NCI-H1417 (cell line): ENCODE measurements at regions not wholly inside any gene's neighbourhood (a gene's known extent, or its start where the extent isn't known, plus 50 kb on each side); places are given as distances from the start of the nearest gene placed in this dataset.

Experiments
- DNase-seq, 3 experiments: peaks; one replicate each; lab custom pipeline; 2025; lab: John Stamatoyannopoulos, UW

DNA sequence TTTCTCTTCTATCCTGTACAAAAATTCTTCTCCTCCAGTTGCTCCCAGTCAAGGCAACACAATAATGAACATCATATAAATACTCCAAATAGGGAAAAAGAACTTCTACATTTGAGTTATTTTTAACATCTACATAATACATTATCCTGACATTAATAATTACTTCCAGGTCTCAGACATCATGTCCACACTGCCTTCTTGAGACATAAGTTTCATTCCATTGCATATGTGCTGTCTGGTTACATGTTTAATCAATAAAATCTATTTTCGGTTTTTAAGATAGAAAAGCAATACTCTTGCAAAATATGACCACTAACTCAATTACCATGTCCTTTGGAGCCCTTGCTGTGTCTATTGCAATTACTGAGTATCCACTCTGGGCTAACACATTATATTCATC lies 881.9 kb downstream of the GALC start:
- no peak for DNase-seq

DNA sequence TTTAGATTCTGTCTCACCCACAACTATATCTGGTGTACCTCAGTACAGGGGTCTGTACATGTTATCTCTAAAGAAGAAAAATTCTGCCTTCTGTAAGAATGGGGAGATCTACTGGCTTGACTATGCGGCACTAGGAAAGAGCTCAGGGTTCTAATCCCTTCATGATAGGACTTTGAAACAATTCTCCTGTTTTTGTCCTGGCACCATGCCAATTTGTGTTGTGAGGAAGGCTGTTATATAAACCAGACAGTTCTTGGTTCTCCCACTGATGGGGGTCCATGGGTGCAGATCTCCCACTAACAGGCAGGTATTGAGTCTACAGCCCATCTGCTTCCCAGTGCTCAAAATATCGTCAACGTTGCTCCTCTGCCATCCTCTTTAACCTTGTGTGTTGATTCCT lies 883.7 kb downstream of the GALC start:
- no peak for DNase-seq

DNA sequence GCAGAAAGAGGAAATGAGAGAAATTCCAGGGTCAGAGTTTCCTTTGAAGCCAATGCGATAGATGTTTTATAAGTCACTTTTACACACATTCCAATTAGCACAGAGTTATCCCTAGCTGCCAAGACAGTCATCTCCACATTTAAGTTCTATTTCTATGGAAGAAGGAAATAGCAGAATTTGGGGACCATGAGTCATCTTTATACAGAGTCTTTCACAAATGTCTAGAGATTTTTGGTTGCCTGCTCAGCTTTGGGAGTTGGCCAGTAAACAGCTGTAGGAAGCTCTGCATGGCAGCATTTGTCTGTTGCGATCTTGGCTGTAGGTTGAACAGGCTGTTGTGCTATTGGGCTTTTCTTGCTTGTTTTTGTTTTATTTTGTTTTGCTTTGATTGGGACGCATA lies 884.3 kb downstream of the GALC start:
- DNase-seq: no peak

DNA sequence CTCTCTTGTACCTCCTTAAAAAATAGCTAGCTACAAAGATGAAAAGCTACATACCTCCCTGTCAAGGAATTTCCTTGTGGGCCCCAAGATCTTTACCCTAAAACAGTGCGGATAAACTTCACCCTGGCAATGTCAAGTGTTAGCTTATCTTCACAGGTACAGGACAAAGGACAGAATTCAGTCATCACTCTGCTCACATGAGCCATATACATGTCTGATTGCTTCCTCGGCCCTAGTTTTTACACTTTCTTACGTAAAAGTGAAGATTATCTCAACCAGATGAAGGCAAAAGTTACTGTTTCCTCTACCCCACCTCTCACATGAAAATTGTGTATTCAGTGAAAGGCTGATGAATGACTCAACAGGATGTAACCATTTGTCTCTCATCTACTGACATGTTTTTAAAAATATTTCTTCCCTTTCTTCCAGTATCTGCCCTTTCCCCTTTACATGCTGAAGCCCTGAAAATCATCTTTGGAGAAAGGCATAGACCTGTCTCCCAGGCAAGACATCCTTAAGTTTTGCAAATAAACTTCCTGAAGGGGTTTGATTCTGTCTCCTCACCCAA lies 890.1 kb downstream of the GALC start:
- no peak for DNase-seq

DNA sequence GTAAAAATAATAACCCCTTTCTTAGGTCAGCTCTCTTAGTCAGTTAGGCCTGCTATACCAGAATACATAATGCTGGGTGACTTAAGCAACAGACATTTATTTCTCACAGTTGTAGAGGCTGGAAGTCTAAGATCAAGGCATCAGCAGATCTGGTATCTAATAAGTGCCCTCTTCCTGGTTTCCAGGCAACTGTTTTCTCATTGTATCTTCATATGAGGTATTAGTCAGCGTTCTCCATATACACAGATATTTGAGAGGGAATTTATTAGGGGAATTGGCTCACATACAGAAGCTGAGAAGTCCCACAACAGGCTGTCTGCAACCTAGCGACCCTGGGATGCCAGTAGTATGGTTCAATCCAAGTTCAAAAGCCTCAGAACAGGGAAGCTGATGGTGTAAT lies 896.0 kb downstream of the GALC start:
- peak in 1 of 3 experiments; percentile 14 for DNase-seq

DNA sequence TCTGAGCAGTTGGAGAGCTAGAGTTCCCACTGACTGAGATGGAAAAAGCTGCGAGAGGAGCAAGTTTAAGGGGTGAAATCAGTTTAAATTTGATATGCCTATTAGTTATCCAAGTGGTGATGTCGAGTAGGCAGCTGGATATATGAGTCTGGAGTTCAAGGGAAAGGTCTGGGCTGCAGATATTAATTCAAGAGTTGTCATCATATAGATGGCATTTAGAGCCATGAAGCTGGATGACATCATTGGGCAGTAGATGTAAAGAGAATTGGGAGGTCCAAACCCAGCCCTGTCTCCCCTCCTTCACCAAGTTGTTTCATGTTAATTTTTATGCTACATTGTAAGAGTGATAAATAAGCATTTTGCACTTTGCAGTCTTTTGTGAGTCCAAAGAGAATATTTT lies 898.1 kb downstream of the GALC start:
- DNase-seq: no peak

DNA sequence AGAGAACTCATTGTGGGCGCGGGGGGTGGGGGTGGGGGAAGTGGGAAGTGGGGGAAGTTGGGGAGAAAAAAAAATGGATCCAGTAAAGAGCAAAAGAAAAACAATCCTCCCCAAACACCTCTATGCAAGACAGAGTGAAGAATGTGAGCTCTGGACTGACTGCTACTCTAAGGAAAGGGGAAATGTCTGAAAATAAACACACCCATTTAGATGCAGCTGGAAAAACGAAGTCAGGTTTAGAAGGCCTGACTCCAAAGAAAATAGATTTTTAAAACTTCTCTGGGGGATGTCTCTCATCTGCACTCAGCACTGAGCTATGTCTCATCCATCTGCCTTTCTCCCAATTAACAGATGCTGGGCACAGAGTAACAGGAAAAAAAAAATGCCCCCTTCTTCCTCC lies 904.4 kb downstream of the GALC start:
- no peak for DNase-seq

DNA sequence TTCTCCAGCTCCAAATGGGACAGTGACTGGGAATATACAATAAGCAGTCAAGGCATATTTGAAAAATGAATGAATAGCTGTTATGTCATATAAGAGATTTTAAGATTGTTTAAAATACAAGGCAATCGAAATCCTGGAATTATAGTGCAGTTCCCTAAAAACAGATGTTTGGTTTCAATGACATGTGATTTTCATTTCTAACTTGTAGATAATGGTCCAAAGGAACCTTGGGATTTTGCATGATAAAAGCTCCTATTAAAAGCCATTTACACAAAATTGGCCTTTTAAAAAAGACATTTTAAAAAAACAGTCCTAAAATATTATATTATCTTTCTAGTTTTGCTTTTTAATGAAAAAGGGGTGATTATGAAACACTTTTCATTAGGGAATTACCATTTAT lies 905.1 kb downstream of the GALC start:
- no peak for DNase-seq

DNA sequence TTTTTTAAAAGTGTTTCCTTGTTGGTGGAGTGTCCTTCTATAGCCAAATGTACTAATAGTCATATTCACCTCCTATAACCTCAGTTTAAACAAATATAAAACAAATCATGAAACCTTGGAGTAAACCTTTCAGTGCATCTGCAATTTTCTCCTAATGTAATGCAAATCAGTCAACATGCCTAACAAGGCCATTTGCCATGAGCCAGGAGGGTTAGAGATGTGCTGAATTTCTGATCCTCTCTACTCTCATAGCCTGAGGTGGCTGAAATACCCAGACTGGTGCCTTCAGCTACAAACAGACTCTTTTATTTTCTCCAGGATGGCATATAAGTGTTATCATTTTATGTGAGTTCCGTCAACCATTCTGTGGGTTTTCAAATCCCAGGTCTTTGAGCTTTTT lies 908.1 kb downstream of the GALC start:
- no peak for DNase-seq

DNA sequence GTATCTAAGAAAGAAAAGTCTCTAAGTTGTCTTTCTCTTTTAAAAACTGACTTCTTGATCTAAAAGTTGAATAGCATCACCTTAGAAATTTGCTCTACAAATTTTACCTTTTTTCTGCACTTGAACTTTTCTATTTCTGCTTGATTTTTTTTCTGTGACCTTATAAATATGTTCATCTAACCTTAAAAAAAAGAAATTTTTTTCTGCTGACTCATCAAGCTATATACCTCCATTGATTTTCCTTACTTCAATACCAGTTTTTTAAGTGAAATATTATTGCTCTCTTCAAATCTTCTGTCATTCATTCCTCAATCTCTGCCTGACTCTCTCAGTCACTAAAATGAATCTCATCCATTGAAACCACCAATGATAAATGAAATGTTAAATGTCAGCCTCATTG lies 910.1 kb downstream of the GALC start:
- no peak for DNase-seq

DNA sequence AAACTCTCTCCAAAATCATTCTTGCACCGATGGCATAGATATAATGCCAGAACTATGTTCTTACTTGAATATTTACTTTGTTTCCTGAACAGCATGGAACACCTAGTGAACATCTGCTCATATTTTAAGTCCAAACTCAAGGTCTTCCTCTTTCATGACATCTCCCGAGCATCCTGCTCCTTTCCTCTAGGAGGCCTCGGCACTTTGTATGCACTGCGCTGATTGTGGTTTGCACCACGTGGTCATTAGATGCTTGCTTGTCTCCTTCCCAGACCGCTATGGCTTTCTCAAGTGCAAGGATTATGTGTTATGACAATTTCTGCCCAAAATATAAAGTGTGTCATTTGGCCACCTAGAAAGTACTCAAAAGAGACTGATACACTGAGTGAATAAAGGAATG lies 912.0 kb downstream of the GALC start:
- DNase-seq: peak in 2 of 3 experiments; percentile 31 to 65

DNA sequence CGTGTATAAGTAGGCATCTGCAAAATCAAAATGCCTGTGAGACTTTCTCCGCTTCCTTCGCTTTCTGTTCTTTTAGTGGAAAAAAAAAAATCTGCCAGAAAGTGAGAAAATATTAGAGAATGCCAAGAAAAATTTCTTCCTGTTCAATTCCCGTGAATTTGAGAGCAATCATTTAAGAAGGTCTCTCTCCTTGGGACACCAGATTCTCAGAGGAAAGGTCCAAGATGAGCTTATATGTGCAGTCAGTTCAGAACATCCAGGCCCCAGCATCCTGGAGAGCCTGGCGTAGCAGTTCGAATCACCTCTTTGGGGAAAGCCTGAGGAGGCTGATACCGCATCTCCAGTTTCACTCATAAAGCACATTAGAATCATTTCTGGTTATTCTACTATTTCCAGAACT lies 912.8 kb downstream of the GALC start:
- no peak for DNase-seq

DNA sequence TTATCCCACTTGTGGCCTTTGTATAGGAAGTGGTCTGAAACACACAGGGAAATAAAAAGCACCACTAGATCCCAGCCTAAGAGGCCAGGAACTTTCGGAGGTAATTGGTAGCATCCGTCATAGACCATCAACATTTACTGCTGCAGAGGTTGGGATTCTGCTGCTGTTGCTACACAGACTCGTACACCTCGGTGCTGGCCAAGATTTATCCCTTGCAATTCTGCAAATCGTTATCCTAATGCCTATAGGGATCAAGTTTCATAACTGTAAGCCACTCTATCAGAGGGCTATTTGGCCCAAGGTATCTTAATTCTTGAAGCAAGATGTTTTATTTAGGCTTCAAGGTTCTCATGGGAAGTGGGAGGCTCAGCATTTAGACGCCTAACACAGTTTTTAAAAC lies 913.6 kb downstream of the GALC start:
- peak; percentile 17 to 68 (median 31) for DNase-seq

DNA sequence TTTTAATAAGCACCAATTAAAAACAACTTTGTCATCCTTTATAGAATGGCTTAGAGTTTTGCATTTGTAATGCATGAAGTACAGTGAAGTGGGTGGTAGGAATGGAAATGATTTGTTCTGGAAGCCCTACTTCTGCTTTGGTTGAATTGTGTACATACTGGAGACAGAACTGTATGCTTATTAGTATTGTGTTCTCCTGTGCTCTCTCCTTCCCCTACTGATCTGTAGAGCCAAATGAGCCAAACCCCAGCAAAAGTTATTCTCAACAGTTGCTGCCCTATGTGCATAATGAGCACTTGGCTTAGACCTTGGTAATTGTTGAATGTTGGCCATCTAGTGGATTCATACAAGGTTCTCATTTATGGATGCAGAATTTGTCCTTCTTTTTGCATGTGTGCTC lies 916.1 kb downstream of the GALC start:
- DNase-seq: no peak

DNA sequence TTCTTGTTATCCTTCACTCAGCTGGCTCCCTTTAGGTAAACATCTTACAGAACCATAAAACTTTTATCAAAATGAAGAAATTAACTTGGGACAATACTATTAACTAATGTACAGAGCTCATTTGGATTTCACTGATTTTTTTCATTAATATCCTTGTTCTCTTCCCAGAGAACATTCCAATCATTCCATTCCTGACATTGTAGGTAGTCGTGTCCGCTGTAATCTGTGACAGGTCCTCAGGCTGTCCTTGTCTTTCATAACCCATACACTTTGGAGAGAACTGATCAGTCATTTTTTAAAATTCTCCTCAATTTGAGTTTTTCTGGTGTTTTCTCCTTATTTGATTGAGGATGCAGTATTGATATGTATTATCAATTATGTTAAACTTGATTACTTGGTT lies 916.8 kb downstream of the GALC start:
- DNase-seq: no peak

DNA sequence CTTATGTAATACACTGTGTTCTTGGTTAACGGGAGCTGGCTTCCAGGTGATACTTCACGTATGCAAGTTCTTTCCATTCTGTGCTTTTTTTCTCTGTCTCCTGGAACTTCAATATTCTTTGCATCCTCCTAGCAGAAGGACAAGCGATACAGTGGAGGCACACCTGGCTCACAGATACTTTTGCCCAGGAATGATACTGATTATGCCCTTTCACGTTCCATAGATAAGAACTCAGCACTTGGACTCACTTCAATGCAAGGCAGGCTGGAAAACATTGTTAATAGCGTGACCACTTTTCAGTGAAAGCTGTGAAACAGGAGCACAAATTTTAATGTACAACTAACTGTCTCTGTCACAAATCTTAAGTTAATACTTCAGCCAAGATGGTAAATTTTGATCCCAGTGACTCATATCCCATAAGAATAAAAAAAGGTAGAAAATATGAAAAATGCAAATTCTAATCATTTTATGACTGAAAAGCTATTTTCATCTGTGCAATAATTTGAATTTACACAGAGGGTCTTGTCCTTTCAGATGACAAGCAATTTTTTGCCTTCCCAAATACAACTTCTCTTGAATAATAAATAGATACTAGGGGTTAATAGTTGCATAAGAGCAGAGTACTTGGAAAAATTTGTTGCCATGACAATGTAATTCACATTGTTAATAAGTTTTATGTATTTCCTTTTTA lies 919.0 kb downstream of the GALC start:
- no peak for DNase-seq

DNA sequence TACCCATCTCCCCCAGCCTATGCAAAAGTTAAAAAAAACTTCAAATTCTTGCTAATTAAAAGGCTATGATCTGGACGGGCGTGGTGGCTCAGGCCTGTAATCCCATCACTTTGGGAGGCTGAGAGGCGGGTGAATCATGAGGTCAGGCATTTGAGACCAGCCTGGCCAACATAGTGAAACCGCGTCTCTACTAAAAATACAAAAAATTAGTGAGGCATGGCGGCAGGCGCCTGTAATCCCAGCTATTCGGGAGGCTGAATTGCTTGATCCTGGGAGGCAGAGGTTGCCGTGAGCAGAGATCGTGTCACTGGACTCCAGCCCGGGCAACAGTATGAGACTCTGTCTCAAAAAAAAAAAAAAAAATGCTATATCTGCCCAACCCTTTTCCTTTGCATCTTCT lies 925.4 kb downstream of the GALC start:
- DNase-seq: no peak

DNA sequence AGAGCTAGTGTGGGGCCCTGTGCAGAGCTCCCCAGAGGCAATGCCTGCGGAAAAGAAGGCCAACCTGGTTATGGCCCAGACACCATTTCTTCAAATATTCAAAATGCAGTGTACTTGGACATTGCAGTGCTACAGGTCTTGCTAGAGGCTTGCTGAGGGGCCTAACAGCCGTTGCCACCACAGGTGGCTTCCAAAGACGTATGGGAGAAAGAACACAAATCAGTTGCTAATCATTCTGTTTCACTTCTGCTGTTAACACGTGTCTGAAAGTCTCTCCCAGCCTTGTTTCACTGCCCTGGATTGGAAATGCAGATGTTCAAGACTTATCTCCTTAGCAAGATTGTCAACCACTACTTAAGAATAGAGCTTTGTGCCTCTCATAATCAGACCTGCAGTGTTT lies 925.9 kb downstream of the GALC start:
- DNase-seq: no peak

DNA sequence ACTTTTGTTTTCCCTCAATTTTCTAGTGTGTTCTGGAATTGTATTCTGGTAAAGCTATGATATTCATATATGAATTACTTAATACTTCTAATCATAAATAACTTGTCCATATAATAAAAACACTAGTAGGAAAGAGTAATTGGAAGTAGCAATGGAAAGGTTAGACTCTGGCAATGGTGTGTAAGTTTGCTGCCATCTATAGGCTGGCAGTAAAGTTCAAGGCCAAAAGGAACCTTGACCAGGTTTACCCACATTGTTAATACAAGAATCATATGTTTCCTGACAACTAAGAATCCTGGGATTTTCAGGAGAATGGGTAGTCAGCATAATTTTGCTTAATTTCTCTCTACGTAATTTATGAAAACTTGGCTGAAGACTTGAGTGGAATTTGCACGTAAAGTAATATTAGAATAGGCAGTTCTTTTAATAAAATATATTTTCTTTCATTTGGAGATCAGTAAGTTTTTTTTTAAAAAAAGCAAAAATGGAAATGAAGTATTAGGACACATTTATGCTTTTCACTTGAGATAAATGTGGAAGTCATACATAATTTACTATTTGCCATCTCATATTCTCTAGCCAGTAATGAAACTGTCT lies 926.7 kb downstream of the GALC start:
- peak in 1 of 3 experiments; percentile 38 for DNase-seq

DNA sequence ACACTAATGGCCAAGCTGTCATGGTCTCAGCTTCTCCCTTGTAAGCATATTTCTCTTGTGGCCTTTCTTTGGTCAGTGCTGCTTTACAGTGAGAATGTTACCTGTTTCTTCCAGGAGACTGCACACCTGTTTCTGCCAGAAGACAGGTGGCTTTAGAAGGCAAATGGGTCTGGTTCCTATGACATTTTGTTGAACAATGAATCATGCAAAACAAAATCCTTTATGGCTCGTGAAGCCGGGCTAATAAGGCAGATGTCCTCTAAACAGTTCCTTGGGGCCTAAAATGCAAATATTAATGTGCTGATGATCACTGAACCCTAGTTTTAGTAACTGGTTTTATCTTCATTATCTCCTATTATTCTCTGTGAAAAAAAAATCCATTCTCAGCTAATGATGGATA lies 927.6 kb downstream of the GALC start:
- DNase-seq: peak in 1 of 3 experiments; percentile 56

DNA sequence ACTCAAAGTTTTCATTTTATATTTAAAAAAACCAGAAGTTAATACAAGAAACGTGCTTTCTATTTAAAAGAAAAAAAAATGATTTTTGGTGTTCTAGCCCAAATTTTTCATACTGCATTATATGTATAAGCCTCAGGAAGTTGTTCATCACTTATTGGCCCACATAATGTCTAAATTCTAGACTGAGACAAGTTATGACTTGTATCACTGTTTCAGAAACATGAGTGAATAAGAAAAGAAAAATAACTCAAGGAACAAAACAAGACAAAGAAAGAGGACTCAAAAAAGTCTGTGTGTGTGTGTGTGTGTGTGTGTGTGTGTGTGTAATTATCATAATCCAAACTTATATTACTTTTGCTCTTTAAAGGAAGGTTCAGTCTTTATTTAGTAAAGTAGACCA lies 929.8 kb downstream of the GALC start:
- no peak for DNase-seq

DNA sequence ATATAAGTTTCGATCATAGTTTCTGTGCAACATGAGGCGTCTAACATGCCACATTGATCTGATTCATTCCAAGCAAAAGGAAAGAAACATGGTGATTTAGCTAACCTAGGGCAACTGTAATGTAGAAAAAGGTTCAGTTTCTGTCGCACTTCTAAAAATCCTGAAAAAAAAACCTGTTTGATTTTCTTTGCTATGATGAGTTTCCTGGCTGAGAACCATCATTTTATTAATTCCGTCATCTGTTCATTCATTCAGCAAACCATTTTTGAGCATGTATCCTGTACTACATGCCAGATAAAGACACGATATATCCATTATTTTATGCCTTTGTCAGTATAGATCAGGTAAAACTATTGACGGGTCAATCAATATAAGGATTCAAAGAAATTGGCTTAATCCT lies 932.6 kb downstream of the GALC start:
- DNase-seq: no peak

DNA sequence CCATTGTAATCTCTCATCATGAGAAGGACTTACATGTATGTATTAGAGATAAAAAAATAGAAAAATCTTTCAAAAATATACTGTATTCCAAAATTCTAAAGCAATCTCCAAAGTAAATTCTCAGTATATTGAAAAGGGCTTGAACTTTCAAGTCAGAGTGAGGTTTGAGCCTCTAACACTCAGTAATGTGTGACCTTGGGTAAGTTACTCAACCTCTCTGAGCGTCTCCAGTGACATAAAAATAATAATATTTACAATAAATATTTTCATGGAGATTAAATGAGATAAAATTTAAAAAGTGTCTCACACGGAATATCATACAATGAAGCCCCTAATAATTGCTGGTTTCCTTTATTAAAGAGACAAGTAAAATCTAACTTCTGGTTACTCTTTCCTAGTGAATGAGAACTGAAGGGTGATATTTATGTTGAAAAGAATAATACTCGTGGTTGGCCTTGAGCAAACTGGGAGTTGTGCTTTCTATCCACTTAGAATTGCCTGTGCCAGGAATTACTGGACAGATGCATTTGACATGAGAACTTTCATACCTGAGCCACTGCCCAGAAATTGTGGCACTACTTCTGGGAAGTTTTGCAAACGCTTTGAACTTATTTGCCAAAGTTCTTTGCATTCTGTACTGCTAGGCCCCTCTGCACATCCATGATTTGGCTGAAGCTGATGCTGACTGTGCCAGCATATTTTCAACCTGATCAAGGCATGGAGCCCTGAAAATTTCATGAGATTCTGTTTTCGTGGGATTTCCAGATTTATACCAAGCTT lies 933.7 kb downstream of the GALC start:
- no peak for DNase-seq
